Keratinocyte (primary cell): ENCODE measurements at regions not wholly inside any gene's neighbourhood (a gene's known extent, or its start where the extent isn't known, plus 50 kb on each side); places are given as distances from the start of the nearest gene placed in this dataset.

Experiments used
- DNase-seq: peaks from one replicate; pipeline ENCODE4 v3.0.0-alpha.2; 2011; ENCODE audit warnings: low read depth, missing footprints, low spot score
- FAIRE-seq: peaks from 2 replicates; lab custom pipeline; 2011; peaks lifted over from hg19 to GRCh38; lab: Jason Lieb, UNC
- H2AFZ ChIP-seq: 2 replicates; pipeline ENCODE4 v1.6.0; 2012; ENCODE audit warnings: low read length, control low read depth, inconsistent platforms; ENCODE audit not compliant: control insufficient read depth
- H3K27ac ChIP-seq: 2 replicates; pipeline ENCODE4 v1.5.1; 2011; ENCODE audit warnings: low read length; ENCODE audit not compliant: control insufficient read depth, insufficient read depth
- H3K27me3 ChIP-seq: 3 replicates; pipeline ENCODE4 v1.6.0; 2011; ENCODE audit warnings: low read length; ENCODE audit not compliant: control insufficient read depth, insufficient read depth; ENCODE audit errors: extremely low read depth
- H3K36me3 ChIP-seq, 2 experiments: 2 replicates in 1 of 2; 3 replicates in 1 of 2; pipeline ENCODE4 v1.5.1; 2011; ENCODE audit warnings: low read length in 2 of 2, mild to moderate bottlenecking in 1 of 2; ENCODE audit not compliant: control insufficient read depth in 2 of 2, insufficient read depth in 2 of 2; ENCODE audit errors: extremely low read depth in 1 of 2
- H3K4me1 ChIP-seq: 3 replicates; pipeline ENCODE4 v1.5.1; 2011; ENCODE audit warnings: low read length; ENCODE audit not compliant: control insufficient read depth, insufficient read depth; ENCODE audit errors: extremely low read depth
- H3K4me2 ChIP-seq: 3 replicates; pipeline ENCODE4 v1.6.0; 2011; ENCODE audit warnings: low read depth, low read length; ENCODE audit not compliant: control insufficient read depth, insufficient read depth; ENCODE audit errors: extremely low read depth
- H3K4me3 ChIP-seq, 3 experiments: fragments of 200-600 bp in 1 of 3; sonication (generic) in 1 of 3; 2 replicates in 2 of 3; 3 replicates in 1 of 3; pipeline ENCODE4 v1.5.1; 2011 to 2016; ENCODE audit warnings: low read length in 3 of 3, mild to moderate bottlenecking in 3 of 3, control low read depth in 2 of 3, inconsistent platforms in 1 of 3, low read depth in 1 of 3, mixed read lengths in 1 of 3, mixed run types in 1 of 3, moderate library complexity in 1 of 3; ENCODE audit not compliant: control insufficient read depth in 2 of 3, insufficient read depth in 2 of 3; ENCODE audit errors: extremely low read depth in 1 of 3
- H3K79me2 ChIP-seq: 2 replicates; pipeline ENCODE4 v1.6.0; 2012; ENCODE audit warnings: low read length; ENCODE audit not compliant: control insufficient read depth, insufficient read depth
- H3K9ac ChIP-seq: 3 replicates; pipeline ENCODE4 v1.6.0; 2011; ENCODE audit warnings: low read length; ENCODE audit not compliant: control insufficient read depth, insufficient read depth; ENCODE audit errors: extremely low read depth
- H3K9me1 ChIP-seq: 3 replicates; pipeline ENCODE4 v1.6.0; 2011; ENCODE audit warnings: low read length; ENCODE audit not compliant: control insufficient read depth, insufficient read depth; ENCODE audit errors: extremely low read depth
- H3K9me3 ChIP-seq: 2 replicates; pipeline ENCODE4 v1.5.1; 2012; ENCODE audit warnings: low read depth, low read length; ENCODE audit not compliant: control insufficient read depth
- H4K20me1 ChIP-seq: 3 replicates; pipeline ENCODE4 v1.6.0; 2011; ENCODE audit warnings: low read length; ENCODE audit not compliant: control insufficient read depth, insufficient read depth; ENCODE audit errors: extremely low read depth
- EZH2 ChIP-seq: IDR thresholded peaks from one replicate; pipeline ENCODE4 v1.6.1; 2012; ENCODE audit warnings: inconsistent platforms, mild to moderate bottlenecking, low read length, moderate library complexity
- dilution Hi-C: fragments of 300-500 bp; cut with MboI; formaldehyde crosslinking; loops from one replicate; pipeline ENCODE4 v1.7.0; 2020; ENCODE audit warnings: low sequenced_read_pairs; ENCODE audit not compliant: extremely low pct_ligation_motif_present
- TF ChIP-seq, protein P1 (sequence below), 3 experiments: IDR thresholded peaks in 1 of 3; conservative IDR thresholded peaks in 1 of 3; optimal IDR thresholded peaks in 1 of 3; 2 replicates in 2 of 3; 3 replicates in 1 of 3; pipeline versions ENCODE3 to v1.5.1; 2011; ENCODE audit warnings: low read length in 3 of 3, mild to moderate bottlenecking in 3 of 3, moderate library complexity in 2 of 3, control low read depth in 1 of 3, inconsistent platforms in 1 of 3; ENCODE audit not compliant: insufficient read depth in 2 of 3; ENCODE audit errors: extremely low read depth in 1 of 3

DNA sequence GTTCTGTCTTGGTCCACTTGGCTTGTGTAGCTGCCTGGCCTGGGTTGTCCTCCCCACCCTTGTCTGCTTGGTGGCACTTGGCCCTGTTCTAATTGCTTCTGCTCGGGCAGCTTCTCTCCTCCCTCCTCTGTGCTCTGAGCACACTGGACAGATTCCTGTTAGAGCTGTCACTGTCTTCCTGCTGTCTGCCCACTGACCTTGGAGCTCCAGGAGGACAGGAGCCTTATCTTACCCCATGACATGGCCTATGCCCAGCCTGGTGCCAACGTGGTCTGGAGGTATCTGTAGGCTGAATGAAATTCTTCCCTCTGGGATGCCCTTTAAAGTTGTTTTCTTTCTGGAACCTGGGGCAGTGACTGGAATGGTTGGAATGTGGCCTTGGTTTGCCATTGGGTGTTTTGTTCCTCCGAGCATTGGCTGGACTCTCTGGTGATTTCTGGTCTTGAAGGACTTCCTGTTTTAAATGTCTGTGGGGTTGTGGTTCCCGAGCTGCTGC is 94.1 kb downstream of the FAM43A start:
- FAIRE-seq (no peak), DNase-seq (no peak)
- no peaks in the 10 kb centered on the region for H3K36me3 ChIP-seq
- TF ChIP-seq, protein P1, sequence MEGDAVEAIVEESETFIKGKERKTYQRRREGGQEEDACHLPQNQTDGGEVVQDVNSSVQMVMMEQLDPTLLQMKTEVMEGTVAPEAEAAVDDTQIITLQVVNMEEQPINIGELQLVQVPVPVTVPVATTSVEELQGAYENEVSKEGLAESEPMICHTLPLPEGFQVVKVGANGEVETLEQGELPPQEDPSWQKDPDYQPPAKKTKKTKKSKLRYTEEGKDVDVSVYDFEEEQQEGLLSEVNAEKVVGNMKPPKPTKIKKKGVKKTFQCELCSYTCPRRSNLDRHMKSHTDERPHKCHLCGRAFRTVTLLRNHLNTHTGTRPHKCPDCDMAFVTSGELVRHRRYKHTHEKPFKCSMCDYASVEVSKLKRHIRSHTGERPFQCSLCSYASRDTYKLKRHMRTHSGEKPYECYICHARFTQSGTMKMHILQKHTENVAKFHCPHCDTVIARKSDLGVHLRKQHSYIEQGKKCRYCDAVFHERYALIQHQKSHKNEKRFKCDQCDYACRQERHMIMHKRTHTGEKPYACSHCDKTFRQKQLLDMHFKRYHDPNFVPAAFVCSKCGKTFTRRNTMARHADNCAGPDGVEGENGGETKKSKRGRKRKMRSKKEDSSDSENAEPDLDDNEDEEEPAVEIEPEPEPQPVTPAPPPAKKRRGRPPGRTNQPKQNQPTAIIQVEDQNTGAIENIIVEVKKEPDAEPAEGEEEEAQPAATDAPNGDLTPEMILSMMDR (optimal IDR thresholded peaks at IDR 0.05 in 1 of 3, IDR thresholded peaks at IDR 0.05 in 1 of 3, conservative IDR thresholded peaks at IDR 0.05 in 1 of 3; ENCODE audit: extremely low read depth in 1 of 3, insufficient read depth in 2 of 3, low read length in 3 of 3), result no peak
- TF ChIP-seq EZH2, result no peak
- no peak overlapping the region for H2AFZ ChIP-seq
- no peak overlapping the region for H3K9ac ChIP-seq
- peaks cover 7% of the 10 kb centered on the region for H3K27me3 ChIP-seq
- H3K4me2 ChIP-seq, result no peak overlapping the region
- H3K4me1 ChIP-seq, result peaks cover 6% of the 10 kb centered on the region
- H3K27ac ChIP-seq, result no peak overlapping the region
- no peak overlapping the region for H3K4me3 ChIP-seq
- H3K79me2 ChIP-seq, result no peaks in the 10 kb centered on the region
- no peaks in the 10 kb centered on the region for H4K20me1 ChIP-seq
- dilution Hi-C loops, result no loop called here
- H3K9me1 ChIP-seq, result no peaks in the 10 kb centered on the region
- no peaks in the 10 kb centered on the region for H3K9me3 ChIP-seq

DNA sequence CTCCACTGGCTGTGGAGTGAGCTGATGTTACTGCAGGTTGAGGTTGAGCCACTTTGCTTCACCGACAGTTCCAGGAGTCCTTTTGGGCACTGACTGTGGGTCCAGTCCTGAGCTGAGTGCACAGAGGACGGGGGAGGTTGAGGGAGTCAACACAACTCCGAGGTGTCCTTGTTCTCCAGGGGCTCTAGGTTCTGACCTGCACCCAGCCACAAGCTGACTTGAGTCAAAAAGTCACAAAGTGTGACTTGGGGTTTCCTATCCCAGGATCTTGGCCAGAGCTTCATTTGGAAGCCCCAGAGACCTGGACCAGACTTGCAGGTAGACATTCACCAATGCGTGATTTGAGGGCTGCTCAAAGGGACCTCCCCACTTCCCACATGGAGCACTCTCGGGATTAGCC is 95.0 kb downstream of the FAM43A start:
- Histone ChIP-seq H3K36me3 (no peaks in the 10 kb centered on the region), H3K27me3 (peaks cover 7% of the 10 kb centered on the region), H4K20me1 (no peaks in the 10 kb centered on the region), H3K9me3 (no peaks in the 10 kb centered on the region), H3K9ac (no peak overlapping the region), H2AFZ (no peak overlapping the region), H3K4me1 (no peaks in the 10 kb centered on the region), H3K9me1 (no peaks in the 10 kb centered on the region), H3K4me3 (no peak overlapping the region), H3K27ac (no peak overlapping the region), H3K79me2 (no peaks in the 10 kb centered on the region), H3K4me2 (no peak overlapping the region)
- no peak for FAIRE-seq
- dilution Hi-C loops, result no loop called here
- no peak for DNase-seq
- TF ChIP-seq, protein P1 (optimal IDR thresholded peaks at IDR 0.05 in 1 of 3, IDR thresholded peaks at IDR 0.05 in 1 of 3, conservative IDR thresholded peaks at IDR 0.05 in 1 of 3; ENCODE audit: extremely low read depth in 1 of 3, insufficient read depth in 2 of 3, low read length in 3 of 3), result no peak
- no peak for TF ChIP-seq EZH2
